ENCODE measurements at regions not wholly inside any gene's neighbourhood (a gene's known extent, or its start where the extent isn't known, plus 50 kb on each side); places are given as distances from the start of the nearest gene placed in this dataset.
A peak's percentile ranks its signal among the peaks of the same experiment; 100 is the strongest.
"Not testable (repeated sequence)": the region's sequence is repeated elsewhere in the genome, so short reads cannot be mapped to it uniquely, and the experiment has no call there.

- Mint-ChIP-seq H3K4me1 (no peaks in the 10 kb centered on the region), H3K4me3 (no peak overlapping the region), H3K36me3 (ENCODE audit: low read depth) (no peaks in the 10 kb centered on the region), H3K27ac (no peak overlapping the region), H3K9me3 (peaks cover 10% of the 10 kb centered on the region), H3K27me3 (no peaks in the 10 kb centered on the region)
- ChIA-PET CTCF (no interaction called here), POLR2A (no interaction called here)
- TF ChIP-seq CTCF (IDR thresholded peaks at IDR 0.05), result no peak
- intact Hi-C loops (cut with micrococcal nuclease), result no loop called here
- ATAC-seq (ENCODE audit: low read depth) (no peak), DNase-seq (no peak)
These were observed 617.2 kb downstream of the SLITRK5 start for GRCh38 chr13:88288326-88288725.

- POLR2A ChIA-PET; H3K4me3 Mint-ChIP-seq; H3K36me3 Mint-ChIP-seq (ENCODE audit: low read depth); H3K27ac Mint-ChIP-seq; intact Hi-C loops (cut with micrococcal nuclease); DNase-seq; H3K4me1 Mint-ChIP-seq; H3K9me3 Mint-ChIP-seq; ATAC-seq (ENCODE audit: low read depth); CTCF ChIA-PET; H3K27me3 Mint-ChIP-seq: not testable (repeated sequence)
These were observed 620.6 kb downstream of the SLITRK5 start for GRCh38 chr13:88291731-88292130.

- Mint-ChIP-seq H3K9me3 (peaks cover 7% of the 10 kb centered on the region), H3K36me3 (ENCODE audit: low read depth) (no peaks in the 10 kb centered on the region), H3K4me3 (no peak overlapping the region), H3K4me1 (no peaks in the 10 kb centered on the region), H3K27ac (no peak overlapping the region), H3K27me3 (no peaks in the 10 kb centered on the region)
- DNase-seq (no peak), ATAC-seq (ENCODE audit: low read depth) (no peak)
- POLR2A ChIA-PET, result no interaction called here
- CTCF ChIA-PET, result no interaction called here
- no peak for TF ChIP-seq CTCF (IDR thresholded peaks at IDR 0.05)
- intact Hi-C loops (cut with micrococcal nuclease), result no loop called here
These were observed 623.2 kb downstream of the SLITRK5 start for GRCh38 chr13:88294368-88294767.

- ATAC-seq (ENCODE audit: low read depth), result no peak
- Mint-ChIP-seq H3K36me3 (ENCODE audit: low read depth) (no peaks in the 10 kb centered on the region), H3K27me3 (no peaks in the 10 kb centered on the region), H3K27ac (peak overlapping the region; percentile 80), H3K9me3 (peaks cover 6% of the 10 kb centered on the region), H3K4me3 (peak overlapping the region; percentile 44), H3K4me1 (peaks cover 8% of the 10 kb centered on the region)
- DNase-seq, result no peak
- ChIA-PET CTCF (no interaction called here), POLR2A (no interaction called here)
- intact Hi-C loops (cut with micrococcal nuclease), result no loop called here
- no peak for TF ChIP-seq CTCF (IDR thresholded peaks at IDR 0.05)
These were observed 632.0 kb downstream of the SLITRK5 start for GRCh38 chr13:88303157-88303556.

- peak overlapping the region; percentile 80 for H3K27ac Mint-ChIP-seq
- no peak for DNase-seq
- H3K4me1 Mint-ChIP-seq, result peaks cover 8% of the 10 kb centered on the region
- intact Hi-C loops (cut with micrococcal nuclease), result no loop called here
- CTCF ChIA-PET, result no interaction called here
- no peaks in the 10 kb centered on the region for H3K36me3 Mint-ChIP-seq (ENCODE audit: low read depth)
- no peaks in the 10 kb centered on the region for H3K27me3 Mint-ChIP-seq
- H3K4me3 Mint-ChIP-seq, result peak overlapping the region; percentile 44
- peaks cover 6% of the 10 kb centered on the region for H3K9me3 Mint-ChIP-seq
- POLR2A ChIA-PET, result no interaction called here
- TF ChIP-seq CTCF (IDR thresholded peaks at IDR 0.05), result no peak
- no peak for ATAC-seq (ENCODE audit: low read depth)
These were observed 632.4 kb downstream of the SLITRK5 start for GRCh38 chr13:88303605-88304004.

GRCh38 chr13:88314496-88314895 lies 643.3 kb downstream of the SLITRK5 start:
- Mint-ChIP-seq H3K36me3 (ENCODE audit: low read depth) (no peaks in the 10 kb centered on the region), H3K27ac (no peak overlapping the region), H3K4me1 (no peaks in the 10 kb centered on the region), H3K4me3 (no peak overlapping the region), H3K9me3 (peaks cover 10% of the 10 kb centered on the region), H3K27me3 (no peaks in the 10 kb centered on the region)
- no peak for ATAC-seq (ENCODE audit: low read depth)
- intact Hi-C loops (cut with micrococcal nuclease), result no loop called here
- ChIA-PET POLR2A (no interaction called here), CTCF (no interaction called here)
- no peak for DNase-seq
- no peak for TF ChIP-seq CTCF (IDR thresholded peaks at IDR 0.05)
